ENCODE measurements at regions not wholly inside any gene's neighbourhood (a gene's known extent, or its start where the extent isn't known, plus 50 kb on each side); places are given as distances from the start of the nearest gene placed in this dataset.

DNA sequence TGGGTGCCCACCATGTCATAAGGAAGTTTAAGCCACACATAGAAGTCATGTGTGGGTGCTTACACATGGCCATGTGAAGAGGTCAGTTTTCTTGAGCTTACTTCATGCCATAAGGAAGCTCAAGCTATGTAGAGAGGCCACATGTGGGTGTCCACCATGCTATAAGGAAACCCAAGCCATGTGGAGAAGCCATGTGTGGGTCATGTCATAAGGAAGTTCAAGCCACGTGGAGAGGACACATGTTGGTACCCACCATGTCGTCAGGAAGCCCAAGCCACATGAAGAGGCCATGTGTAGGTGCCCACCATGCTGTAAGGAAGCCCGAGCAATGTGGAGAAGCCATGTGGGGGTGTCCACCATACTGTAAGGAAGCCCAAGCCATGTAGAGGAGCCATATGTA, 1089.2 kb upstream of the AUTS2 start:
- TF ChIP-seq EZH2phosphoT487 (IDR thresholded peaks at IDR 0.05; ENCODE audit: low read depth) (no peak), CTCF (IDR thresholded peaks at IDR 0.05; ENCODE audit: low read depth, low read length) (no peak)

GRCh38 chr7:68509603-68510002, 1088.7 kb upstream of the AUTS2 start:
- TF ChIP-seq EZH2phosphoT487 (IDR thresholded peaks at IDR 0.05; ENCODE audit: low read depth): no peak
- no peak for TF ChIP-seq CTCF (IDR thresholded peaks at IDR 0.05; ENCODE audit: low read depth, low read length)
- Histone ChIP-seq H3K36me3 (replicated peaks; ENCODE audit: low read depth, low read length) (no peaks in the 10 kb centered on the region), H4K20me1 (ENCODE audit: insufficient read depth, low read length) (no peaks in the 10 kb centered on the region), H3K4me1 (ENCODE audit: low read length) (no peaks in the 10 kb centered on the region), H3K9me3 (ENCODE audit: insufficient read depth, low read length) (no peaks in the 10 kb centered on the region), H3K9ac (ENCODE audit: low read length) (no peak overlapping the region), H3K4me2 (ENCODE audit: low read length) (no peak overlapping the region), H3K27ac (ENCODE audit: low read length) (no peak overlapping the region), H3K79me2 (ENCODE audit: low read length) (no peaks in the 10 kb centered on the region), H3K4me3 (ENCODE audit: low read length) (no peak overlapping the region), H3K27me3 (ENCODE audit: low read depth, low read length) (no peaks in the 10 kb centered on the region), H2AFZ (ENCODE audit: low read depth, low read length) (no peak overlapping the region)

More for the DNA sequence above, 1089.2 kb upstream of the AUTS2 start:
- H3K4me1 ChIP-seq (ENCODE audit: low read length): no peaks in the 10 kb centered on the region
- no peak overlapping the region for H3K27ac ChIP-seq (ENCODE audit: low read length)
- H3K36me3 ChIP-seq (replicated peaks; ENCODE audit: low read depth, low read length): no peaks in the 10 kb centered on the region
- H3K79me2 ChIP-seq (ENCODE audit: low read length): no peaks in the 10 kb centered on the region
- no peak overlapping the region for H2AFZ ChIP-seq (ENCODE audit: low read depth, low read length)
- no peak overlapping the region for H3K9ac ChIP-seq (ENCODE audit: low read length)
- H3K4me2 ChIP-seq (ENCODE audit: low read length): no peak overlapping the region
- no peaks in the 10 kb centered on the region for H3K27me3 ChIP-seq (ENCODE audit: low read depth, low read length)
- H3K9me3 ChIP-seq (ENCODE audit: insufficient read depth, low read length): no peaks in the 10 kb centered on the region
- no peak overlapping the region for H3K4me3 ChIP-seq (ENCODE audit: low read length)
- no peaks in the 10 kb centered on the region for H4K20me1 ChIP-seq (ENCODE audit: insufficient read depth, low read length)

DNA sequence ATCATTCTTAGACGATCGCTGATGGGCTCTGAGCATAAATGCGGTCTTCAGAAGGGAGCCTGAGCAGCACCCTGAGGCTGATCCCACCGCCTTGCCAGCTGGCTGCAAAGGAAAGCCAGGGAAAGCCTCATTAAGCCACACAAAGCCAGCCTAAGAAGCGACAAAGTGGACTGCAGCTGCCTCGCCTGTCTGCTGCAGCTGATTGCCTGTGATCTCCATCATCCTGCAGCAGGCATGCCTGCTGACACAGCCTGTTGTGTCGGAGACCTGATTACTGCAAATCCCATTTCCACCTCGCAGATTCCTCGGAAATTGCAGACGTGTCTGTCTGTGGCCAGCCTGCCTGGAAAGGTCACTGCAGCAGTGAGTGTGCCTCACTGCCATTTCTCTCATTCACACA, 1087.0 kb upstream of the AUTS2 start:
- Histone ChIP-seq H3K4me3 (ENCODE audit: low read length) (no peak overlapping the region), H3K27ac (ENCODE audit: low read length) (no peak overlapping the region), H3K4me2 (ENCODE audit: low read length) (no peak overlapping the region), H3K79me2 (ENCODE audit: low read length) (no peaks in the 10 kb centered on the region), H3K9ac (ENCODE audit: low read length) (no peak overlapping the region), H4K20me1 (ENCODE audit: insufficient read depth, low read length) (no peaks in the 10 kb centered on the region), H3K9me3 (ENCODE audit: insufficient read depth, low read length) (no peaks in the 10 kb centered on the region), H3K4me1 (ENCODE audit: low read length) (no peaks in the 10 kb centered on the region), H3K36me3 (replicated peaks; ENCODE audit: low read depth, low read length) (no peaks in the 10 kb centered on the region), H2AFZ (ENCODE audit: low read depth, low read length) (no peak overlapping the region), H3K27me3 (ENCODE audit: low read depth, low read length) (no peaks in the 10 kb centered on the region)
- TF ChIP-seq CTCF (IDR thresholded peaks at IDR 0.05; ENCODE audit: low read depth, low read length) (no peak), EZH2phosphoT487 (IDR thresholded peaks at IDR 0.05; ENCODE audit: low read depth) (no peak)

GRCh38 chr7:68512466-68512865, 1085.8 kb upstream of the AUTS2 start:
- H3K4me3 ChIP-seq (ENCODE audit: low read length): no peak overlapping the region
- no peaks in the 10 kb centered on the region for H3K9me3 ChIP-seq (ENCODE audit: insufficient read depth, low read length)
- no peaks in the 10 kb centered on the region for H4K20me1 ChIP-seq (ENCODE audit: insufficient read depth, low read length)
- H3K9ac ChIP-seq (ENCODE audit: low read length): no peak overlapping the region
- H3K36me3 ChIP-seq (replicated peaks; ENCODE audit: low read depth, low read length): no peaks in the 10 kb centered on the region
- no peak overlapping the region for H2AFZ ChIP-seq (ENCODE audit: low read depth, low read length)
- TF ChIP-seq EZH2phosphoT487 (IDR thresholded peaks at IDR 0.05; ENCODE audit: low read depth) (no peak), CTCF (IDR thresholded peaks at IDR 0.05; ENCODE audit: low read depth, low read length) (no peak)
- no peaks in the 10 kb centered on the region for H3K4me1 ChIP-seq (ENCODE audit: low read length)
- no peak overlapping the region for H3K27ac ChIP-seq (ENCODE audit: low read length)
- no peaks in the 10 kb centered on the region for H3K79me2 ChIP-seq (ENCODE audit: low read length)
- H3K27me3 ChIP-seq (ENCODE audit: low read depth, low read length): no peaks in the 10 kb centered on the region
- no peak overlapping the region for H3K4me2 ChIP-seq (ENCODE audit: low read length)

All from OCI-LY3 (cell line).